LNCaP clone FGC (cell line): ENCODE measurements at regions not wholly inside any gene's neighbourhood (a gene's known extent, or its start where the extent isn't known, plus 50 kb on each side); places are given as distances from the start of the nearest gene placed in this dataset.

Experiments
- DNase-seq: peaks from one replicate; pipeline ENCODE4 v3.0.0-alpha.2; 2011; ENCODE audit warnings: low read depth
- H3K4me3 ChIP-seq: 2 replicates; pipeline ENCODE4 v1.5.1; 2011; ENCODE audit warnings: mild to moderate bottlenecking, low read depth, low read length, control low read depth
- CTCF ChIP-seq: IDR thresholded peaks from 2 replicates; pipeline ENCODE4 v1.5.1; 2012; ENCODE audit warnings: mild to moderate bottlenecking; ENCODE audit not compliant: control insufficient read depth, insufficient read depth; ENCODE audit errors: extremely low read depth

GRCh38 chr16:16865374-16865773 is 486.4 kb downstream of the NPIPA7 start:
- no peak overlapping the region for H3K4me3 ChIP-seq
- DNase-seq, result no peak
- no peak for TF ChIP-seq CTCF

GRCh38 chr16:16867973-16868372 is 489.0 kb downstream of the NPIPA7 start:
- TF ChIP-seq CTCF, result no peak
- no peak for DNase-seq
- no peak overlapping the region for H3K4me3 ChIP-seq

- no peak overlapping the region for H3K4me3 ChIP-seq
- DNase-seq, result no peak
- TF ChIP-seq CTCF, result no peak
Measured at GRCh38 chr16:16868727-16869126, 489.8 kb downstream of the NPIPA7 start.

- no peak overlapping the region for H3K4me3 ChIP-seq
- DNase-seq, result no peak
- no peak for TF ChIP-seq CTCF
Measured at GRCh38 chr16:16869746-16870145, 490.8 kb downstream of the NPIPA7 start.

- H3K4me3 ChIP-seq, result no peak overlapping the region
- no peak for TF ChIP-seq CTCF
- DNase-seq, result no peak
Measured at GRCh38 chr16:16871196-16871595, 492.3 kb downstream of the NPIPA7 start.

- no peak for TF ChIP-seq CTCF
- DNase-seq, result no peak
Measured at GRCh38 chr16:16877061-16877460, 498.1 kb downstream of the NPIPA7 start.

GRCh38 chr16:16879567-16880251 is 500.8 kb downstream of the NPIPA7 start:
- DNase-seq, result no peak
- TF ChIP-seq CTCF, result no peak
- no peak overlapping the region for H3K4me3 ChIP-seq

More at GRCh38 chr16:16877061-16877460, 498.1 kb downstream of the NPIPA7 start:
- no peak overlapping the region for H3K4me3 ChIP-seq
